ENCODE measurements at regions not wholly inside any gene's neighbourhood (a gene's known extent, or its start where the extent isn't known, plus 50 kb on each side); places are given as distances from the start of the nearest gene placed in this dataset.

DNA sequence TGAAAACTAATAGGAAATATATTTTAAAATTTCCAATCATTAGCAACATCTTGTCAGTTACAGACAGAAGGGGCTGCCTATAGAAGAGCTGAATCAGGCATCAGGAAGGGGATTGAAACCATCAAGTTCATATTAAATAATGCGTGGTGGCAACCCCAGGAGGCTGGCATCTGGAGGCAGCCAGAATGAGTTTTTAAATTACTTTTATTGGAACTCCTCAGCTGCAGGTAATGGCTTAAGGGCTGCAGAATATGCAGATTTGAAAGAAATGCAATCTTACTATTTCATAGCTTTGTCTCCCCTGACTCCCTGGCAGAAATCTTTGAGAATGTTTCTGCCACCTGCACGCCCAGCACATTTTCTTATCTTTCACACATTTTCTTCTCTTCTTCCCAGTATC lies 711.6 kb downstream of the PCDH19 start:
- TF ChIP-seq, protein P1, sequence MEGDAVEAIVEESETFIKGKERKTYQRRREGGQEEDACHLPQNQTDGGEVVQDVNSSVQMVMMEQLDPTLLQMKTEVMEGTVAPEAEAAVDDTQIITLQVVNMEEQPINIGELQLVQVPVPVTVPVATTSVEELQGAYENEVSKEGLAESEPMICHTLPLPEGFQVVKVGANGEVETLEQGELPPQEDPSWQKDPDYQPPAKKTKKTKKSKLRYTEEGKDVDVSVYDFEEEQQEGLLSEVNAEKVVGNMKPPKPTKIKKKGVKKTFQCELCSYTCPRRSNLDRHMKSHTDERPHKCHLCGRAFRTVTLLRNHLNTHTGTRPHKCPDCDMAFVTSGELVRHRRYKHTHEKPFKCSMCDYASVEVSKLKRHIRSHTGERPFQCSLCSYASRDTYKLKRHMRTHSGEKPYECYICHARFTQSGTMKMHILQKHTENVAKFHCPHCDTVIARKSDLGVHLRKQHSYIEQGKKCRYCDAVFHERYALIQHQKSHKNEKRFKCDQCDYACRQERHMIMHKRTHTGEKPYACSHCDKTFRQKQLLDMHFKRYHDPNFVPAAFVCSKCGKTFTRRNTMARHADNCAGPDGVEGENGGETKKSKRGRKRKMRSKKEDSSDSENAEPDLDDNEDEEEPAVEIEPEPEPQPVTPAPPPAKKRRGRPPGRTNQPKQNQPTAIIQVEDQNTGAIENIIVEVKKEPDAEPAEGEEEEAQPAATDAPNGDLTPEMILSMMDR (IDR thresholded peaks at IDR 0.05; ENCODE audit: low read depth, low read length), result no peak
- TF ChIP-seq EZH2phosphoT487 (IDR thresholded peaks at IDR 0.05; ENCODE audit: low read depth), result no peak

All from OCI-LY3 (cell line).